Activated CD8-positive, alpha-beta T cell treated with anti-CD3 and anti-CD28 coated beads for 36 hours (primary cell): ENCODE measurements at regions not wholly inside any gene's neighbourhood (a gene's known extent, or its start where the extent isn't known, plus 50 kb on each side); places are given as distances from the start of the nearest gene placed in this dataset.

ENCODE experiments used
- ATAC-seq: fragments of 200-7000 bp; cut with Tn5 transposase; one replicate; pipeline ENCODE4 v1.10.0; 2021; ENCODE audit warnings: mild to moderate bottlenecking, moderate library complexity
- CTCF ChIA-PET: fragments of 350-600 bp; sonication (Branson Sonifier 250); formaldehyde crosslinking; loops from one replicate; lab custom pipeline; 2021; ENCODE audit warnings: antibody characterized with exemption; lab: Charles Lee
- POLR2A ChIA-PET: fragments of 350-600 bp; sonication (Branson Sonifier 250); formaldehyde crosslinking; loops from one replicate; lab custom pipeline; 2021; ENCODE audit warnings: antibody characterized with exemption; lab: Charles Lee
- DNase-seq: peaks from one replicate; pipeline ENCODE4 v3.0.0-alpha.2; 2020
- H3K27ac Mint-ChIP-seq: one replicate; pipeline ENCODE4 v1.8.0; 2021; ENCODE audit warnings: mild to moderate bottlenecking, mixed read lengths
- H3K27me3 Mint-ChIP-seq: one replicate; pipeline ENCODE4 v1.8.0; 2021; ENCODE audit warnings: mixed read lengths
- H3K36me3 Mint-ChIP-seq: one replicate; pipeline ENCODE4 v1.8.0; 2021; ENCODE audit warnings: low read depth, mixed read lengths
- H3K4me1 Mint-ChIP-seq: one replicate; pipeline ENCODE4 v1.8.0; 2021; ENCODE audit warnings: low read depth, mixed read lengths
- H3K4me3 Mint-ChIP-seq: one replicate; pipeline ENCODE4 v1.8.0; 2021; ENCODE audit warnings: mild to moderate bottlenecking, moderate library complexity, mixed read lengths
- H3K9me3 Mint-ChIP-seq: one replicate; pipeline ENCODE4 v1.8.0; 2021; ENCODE audit warnings: mixed read lengths
- intact Hi-C: fragments of 100-400 bp; cut with micrococcal nuclease; formaldehyde crosslinking; loops from one replicate; pipeline ENCODE4 v1.10.0; 2022
- TF ChIP-seq, protein P1 (sequence below): fragments of 200-600 bp; IDR thresholded peaks from one replicate; pipeline ENCODE4 v1.8.0; 2022; ENCODE audit warnings: antibody characterized with exemption, mild to moderate bottlenecking

- Mint-ChIP-seq H3K9me3 (peaks cover 2% of the 10 kb centered on the region), H3K27ac (no peak overlapping the region), H3K27me3 (peaks cover 8% of the 10 kb centered on the region), H3K4me1 (peaks cover 2% of the 10 kb centered on the region), H3K36me3 (no peaks in the 10 kb centered on the region), H3K4me3 (no peak overlapping the region)
- ChIA-PET CTCF (no interaction called here), POLR2A (no interaction called here)
- intact Hi-C loops = no loop called here
- no peak for ATAC-seq
- no peak for DNase-seq
- TF ChIP-seq, protein P1, sequence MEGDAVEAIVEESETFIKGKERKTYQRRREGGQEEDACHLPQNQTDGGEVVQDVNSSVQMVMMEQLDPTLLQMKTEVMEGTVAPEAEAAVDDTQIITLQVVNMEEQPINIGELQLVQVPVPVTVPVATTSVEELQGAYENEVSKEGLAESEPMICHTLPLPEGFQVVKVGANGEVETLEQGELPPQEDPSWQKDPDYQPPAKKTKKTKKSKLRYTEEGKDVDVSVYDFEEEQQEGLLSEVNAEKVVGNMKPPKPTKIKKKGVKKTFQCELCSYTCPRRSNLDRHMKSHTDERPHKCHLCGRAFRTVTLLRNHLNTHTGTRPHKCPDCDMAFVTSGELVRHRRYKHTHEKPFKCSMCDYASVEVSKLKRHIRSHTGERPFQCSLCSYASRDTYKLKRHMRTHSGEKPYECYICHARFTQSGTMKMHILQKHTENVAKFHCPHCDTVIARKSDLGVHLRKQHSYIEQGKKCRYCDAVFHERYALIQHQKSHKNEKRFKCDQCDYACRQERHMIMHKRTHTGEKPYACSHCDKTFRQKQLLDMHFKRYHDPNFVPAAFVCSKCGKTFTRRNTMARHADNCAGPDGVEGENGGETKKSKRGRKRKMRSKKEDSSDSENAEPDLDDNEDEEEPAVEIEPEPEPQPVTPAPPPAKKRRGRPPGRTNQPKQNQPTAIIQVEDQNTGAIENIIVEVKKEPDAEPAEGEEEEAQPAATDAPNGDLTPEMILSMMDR = no peak
These were observed 118.5 kb downstream of the DLL1 start for GRCh38 chr6:170172392-170172791.

GRCh38 chr6:170167657-170168159 is 123.2 kb downstream of the DLL1 start:
- intact Hi-C loops = no loop called here
- Mint-ChIP-seq H3K27me3 (peaks cover 6% of the 10 kb centered on the region), H3K4me1 (peaks cover 2% of the 10 kb centered on the region), H3K9me3 (peaks cover 2% of the 10 kb centered on the region), H3K36me3 (no peaks in the 10 kb centered on the region), H3K4me3 (no peak overlapping the region), H3K27ac (no peak overlapping the region)
- no peak for DNase-seq
- ChIA-PET CTCF (no interaction called here), POLR2A (no interaction called here)
- TF ChIP-seq, protein P1 = no peak
- no peak for ATAC-seq

DNA sequence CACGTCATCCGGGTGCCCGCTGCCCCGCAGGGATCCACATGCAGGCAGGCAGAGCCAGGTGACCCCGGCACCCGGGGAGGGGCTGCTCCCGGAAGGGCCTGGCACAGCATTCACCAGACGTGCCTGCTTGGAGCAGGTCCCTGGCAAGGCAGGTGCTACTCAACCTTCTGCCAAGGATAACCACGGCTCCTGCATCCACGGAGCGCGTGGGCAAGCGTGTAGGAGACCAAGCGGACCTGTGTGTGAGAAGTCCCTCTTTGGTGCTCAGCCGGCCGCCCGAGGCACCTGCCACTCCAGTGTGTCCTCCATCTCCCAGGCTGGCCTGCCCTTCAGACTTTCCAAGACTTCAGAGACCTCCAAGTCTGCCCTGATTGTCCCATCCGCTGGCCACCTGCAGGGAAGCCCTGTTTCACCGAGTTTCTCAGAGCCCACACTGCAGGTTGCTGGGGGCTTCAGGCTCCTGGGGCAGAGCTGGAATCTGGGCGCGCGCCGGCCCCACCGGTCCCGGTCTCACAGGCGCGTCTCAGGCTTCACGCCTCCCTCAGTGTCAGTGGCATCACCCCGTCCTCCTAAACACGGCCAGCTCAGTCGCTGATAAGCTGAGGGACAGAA is 124.3 kb downstream of the DLL1 start:
- ChIA-PET CTCF (no interaction called here), POLR2A (no interaction called here)
- no peak for ATAC-seq
- Mint-ChIP-seq H3K4me3 (no peak overlapping the region), H3K4me1 (peaks cover 3% of the 10 kb centered on the region), H3K27me3 (peaks cover 2% of the 10 kb centered on the region), H3K9me3 (peaks cover 2% of the 10 kb centered on the region), H3K36me3 (no peaks in the 10 kb centered on the region), H3K27ac (no peak overlapping the region)
- intact Hi-C loops = no loop called here
- no peak for DNase-seq
- TF ChIP-seq, protein P1 = no peak

DNA sequence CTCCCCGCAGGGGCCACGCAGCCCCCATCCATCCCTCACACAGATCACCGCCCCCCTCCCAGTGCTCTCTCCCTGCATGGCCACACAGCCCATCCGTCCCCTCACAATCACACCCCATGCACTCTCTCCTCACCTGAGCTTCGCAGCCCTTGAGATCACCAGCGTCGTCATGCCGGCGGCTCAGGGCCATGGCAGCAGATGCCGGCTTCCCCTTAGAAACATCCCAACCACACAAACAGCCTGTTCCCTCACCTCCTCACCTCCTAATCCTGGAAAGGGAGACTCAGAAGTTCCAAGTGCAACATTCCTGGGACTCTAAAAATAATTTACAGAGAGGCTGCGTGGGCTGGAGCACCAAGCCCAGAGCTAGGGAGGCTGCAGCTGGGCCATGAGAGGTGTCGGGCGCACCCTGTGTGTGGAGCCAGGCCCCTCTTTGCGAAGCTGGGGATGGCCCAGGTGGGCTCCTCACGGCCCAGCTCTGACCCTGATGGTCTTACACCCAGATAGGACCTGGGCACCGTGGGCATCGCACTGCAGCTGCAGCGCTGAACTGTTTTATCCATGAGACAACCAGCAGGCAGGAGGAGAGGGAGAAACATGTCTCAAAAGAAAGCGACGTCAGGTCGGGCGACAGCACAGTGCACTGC is 125.3 kb downstream of the DLL1 start:
- intact Hi-C loops = no loop called here

GRCh38 chr6:170165085-170165470 is 125.8 kb downstream of the DLL1 start:
- ChIA-PET POLR2A (no interaction called here), CTCF (no interaction called here)
- TF ChIP-seq, protein P1 = no peak
- Mint-ChIP-seq H3K4me3 (no peak overlapping the region), H3K27me3 (peaks cover 2% of the 10 kb centered on the region), H3K9me3 (no peaks in the 10 kb centered on the region), H3K4me1 (peaks cover 3% of the 10 kb centered on the region), H3K36me3 (no peaks in the 10 kb centered on the region), H3K27ac (no peak overlapping the region)
- intact Hi-C loops = no loop called here
- DNase-seq (no peak), ATAC-seq (no peak)

More for the DNA sequence above, 125.3 kb downstream of the DLL1 start:
- no peak for DNase-seq
- Mint-ChIP-seq H3K36me3 (no peaks in the 10 kb centered on the region), H3K4me3 (no peak overlapping the region), H3K27me3 (peaks cover 2% of the 10 kb centered on the region), H3K27ac (no peak overlapping the region), H3K4me1 (peaks cover 3% of the 10 kb centered on the region), H3K9me3 (no peaks in the 10 kb centered on the region)
- POLR2A ChIA-PET = no interaction called here
- CTCF ChIA-PET = no interaction called here
- ATAC-seq = no peak
- TF ChIP-seq, protein P1 = no peak
